ENCODE measurements at regions not wholly inside any gene's neighbourhood (a gene's known extent, or its start where the extent isn't known, plus 50 kb on each side); places are given as distances from the start of the nearest gene placed in this dataset.
"Not testable (repeated sequence)": the region's sequence is repeated elsewhere in the genome, so short reads cannot be mapped to it uniquely, and the experiment has no call there.

GRCh38 chr7:106750773-106751172 lies 89.8 kb upstream of the CCDC71L start:
- DNase-seq, result no peak

- no peak for DNase-seq
These were observed 91.4 kb upstream of the CCDC71L start for GRCh38 chr7:106752367-106752766.

GRCh38 chr7:106755024-106755423 lies 94.1 kb upstream of the CCDC71L start:
- not testable (repeated sequence) for DNase-seq

GRCh38 chr7:106755641-106756040 lies 94.7 kb upstream of the CCDC71L start:
- DNase-seq, result no peak

- DNase-seq, result no peak
These were observed 95.1 kb upstream of the CCDC71L start for GRCh38 chr7:106756071-106756470.

GRCh38 chr7:106756884-106757283 lies 95.9 kb upstream of the CCDC71L start:
- DNase-seq, result no peak

- DNase-seq, result no peak
These were observed 96.9 kb upstream of the CCDC71L start for GRCh38 chr7:106757846-106758245.

GRCh38 chr7:106762845-106763244 lies 101.9 kb upstream of the CCDC71L start:
- not testable (repeated sequence) for DNase-seq

GRCh38 chr7:106763717-106764116 lies 101.4 kb upstream of the PIK3CG start:
- no peak for DNase-seq

GRCh38 chr7:106765727-106766355 lies 99.2 kb upstream of the PIK3CG start:
- no peak for DNase-seq

- no peak for DNase-seq
These were observed 98.5 kb upstream of the PIK3CG start for GRCh38 chr7:106766551-106766950.

- DNase-seq, result no peak
These were observed 98.0 kb upstream of the PIK3CG start for GRCh38 chr7:106767078-106767477.

GRCh38 chr7:106767498-106768323 lies 97.4 kb upstream of the PIK3CG start:
- DNase-seq, result no peak

- no peak for DNase-seq
These were observed 96.7 kb upstream of the PIK3CG start for GRCh38 chr7:106768324-106768751.

GRCh38 chr7:106770191-106770590 lies 94.9 kb upstream of the PIK3CG start:
- no peak for DNase-seq

GRCh38 chr7:106772655-106773108 lies 92.4 kb upstream of the PIK3CG start:
- no peak for DNase-seq

GRCh38 chr7:106773228-106773627 lies 91.9 kb upstream of the PIK3CG start:
- no peak for DNase-seq

- DNase-seq, result no peak
These were observed 91.4 kb upstream of the PIK3CG start for GRCh38 chr7:106773721-106774120.

- no peak for DNase-seq
These were observed 90.8 kb upstream of the PIK3CG start for GRCh38 chr7:106774213-106774767.

- DNase-seq, result no peak
These were observed 90.1 kb upstream of the PIK3CG start for GRCh38 chr7:106774768-106775551.

- DNase-seq, result no peak
These were observed 89.5 kb upstream of the PIK3CG start for GRCh38 chr7:106775552-106775936.

GRCh38 chr7:106775975-106776607 lies 89.0 kb upstream of the PIK3CG start:
- DNase-seq, result no peak

All from NCI-H2107 (cell line).